K562 (cell line): ENCODE measurements at regions not wholly inside any gene's neighbourhood (a gene's known extent, or its start where the extent isn't known, plus 50 kb on each side); places are given as distances from the start of the nearest gene placed in this dataset.

Experiments used
- ATAC-seq: fragments of 200-7000 bp; cut with Tn5 transposase; 3 replicates; pipeline ENCODE4 v1.9.1; 2020; ENCODE audit warnings: moderate library complexity
- BruUV-seq: library from RNA; stranded (reverse); fragments of 400-500 nt; replicated peaks from 2 replicates; lab custom pipeline; 2021; lab: Mats Ljungman, UMichigan
- CTCF ChIA-PET: fragments of 300-600 bp; formaldehyde crosslinking; extraction: SDS; loops from one replicate; lab custom pipeline; 2021; ENCODE audit warnings: low intra/inter-chr PET ratio; lab: Yijun Ruan, JAX
- POLR2A ChIA-PET: fragments of 300-600, 350-650 bp; sonication (Branson Sonifier 250); formaldehyde crosslinking; extraction: SDS; loops from one replicate; lab custom pipeline; 2021; ENCODE audit warnings: antibody characterized with exemption, inconsistent platforms; lab: Yijun Ruan, JAX
- DNase-seq, 4 experiments: peaks; one replicate each; pipeline versions ENCODE4 v3.0.0 to v3.0.0-alpha.2; 2011 to 2018; ENCODE audit warnings: low spot score in 3 of 4, mixed read lengths in 3 of 4; ENCODE audit errors: extremely low read depth in 1 of 4
- FAIRE-seq: peaks from 2 replicates; lab custom pipeline; 2011; peaks lifted over from hg19 to GRCh38; lab: Jason Lieb, UNC
- H2AFZ ChIP-seq: 2 replicates; pipeline ENCODE4 v1.6.0; 2011; ENCODE audit warnings: low read depth, low read length, control low read depth, inconsistent platforms
- H3K27ac ChIP-seq: fragments of 200-600 bp; 3 replicates; pipeline ENCODE4 v1.8.0; 2011; ENCODE audit warnings: low read depth, mild to moderate bottlenecking, control low read depth, inconsistent platforms, low read length, moderate library complexity, mixed read lengths; ENCODE audit errors: extremely low read depth
- H3K27me3 ChIP-seq, 2 experiments: fragments of 300-600 bp in 1 of 2; 2 replicates in 1 of 2; 3 replicates in 1 of 2; pipeline versions ENCODE4 v1.6.0 to v1.8.0; 2011; ENCODE audit warnings: inconsistent platforms in 2 of 2, low read length in 2 of 2, mild to moderate bottlenecking in 1 of 2, mixed read lengths in 1 of 2, moderate library complexity in 1 of 2; ENCODE audit not compliant: control insufficient read depth in 2 of 2, insufficient read depth in 2 of 2
- H3K36me3 ChIP-seq: fragments of 300-600 bp; 3 replicates; pipeline ENCODE4 v1.8.0; 2011; ENCODE audit warnings: mild to moderate bottlenecking, low read length, inconsistent platforms; ENCODE audit not compliant: control insufficient read depth, insufficient read depth
- H3K4me1 ChIP-seq, 2 experiments: fragments of 200-600 bp in 1 of 2; replicated peaks in 1 of 2; 2 replicates in 1 of 2; 3 replicates in 1 of 2; pipeline versions ENCODE4 v1.5.1 to v1.8.0; 2011; ENCODE audit warnings: inconsistent platforms in 2 of 2, low read length in 2 of 2, mild to moderate bottlenecking in 1 of 2, mixed read lengths in 1 of 2, moderate library complexity in 1 of 2; ENCODE audit not compliant: control insufficient read depth in 2 of 2, insufficient read depth in 2 of 2
- H3K4me2 ChIP-seq: 2 replicates; pipeline ENCODE4 v1.6.1; 2011; ENCODE audit warnings: low read length, control low read depth, inconsistent platforms, mixed read lengths; ENCODE audit not compliant: insufficient read depth
- H3K4me3 ChIP-seq: fragments of 200-600 bp; sonication (generic), shearing (Covaris generic); 2 replicates; pipeline ENCODE4 v1.5.1; 2016; ENCODE audit warnings: control low read depth, inconsistent platforms
- H3K79me2 ChIP-seq: fragments of 200-600 bp; 3 replicates; pipeline ENCODE4 v1.8.0; 2011; ENCODE audit warnings: low read length, inconsistent platforms; ENCODE audit not compliant: control insufficient read depth, insufficient read depth
- H3K9ac ChIP-seq, 2 experiments: 2 replicates each; pipeline versions ENCODE4 v1.6.0 to v1.6.1; 2011; ENCODE audit warnings: low read depth in 2 of 2, low read length in 2 of 2, control low read depth in 1 of 2, inconsistent platforms in 1 of 2, mild to moderate bottlenecking in 1 of 2, mixed read lengths in 1 of 2; ENCODE audit not compliant: insufficient read depth in 1 of 2
- H3K9me1 ChIP-seq: one replicate; pipeline ENCODE4 v1.6.0; 2011; ENCODE audit warnings: inconsistent platforms, mild to moderate bottlenecking, low read length, moderate library complexity; ENCODE audit not compliant: control insufficient read depth, insufficient read depth
- H3K9me3 ChIP-seq: replicated peaks from 2 replicates; pipeline ENCODE4 v1.5.1; 2011; ENCODE audit warnings: low read depth, low read length, inconsistent platforms; ENCODE audit not compliant: control insufficient read depth, insufficient read depth
- H4K20me1 ChIP-seq: replicated peaks from 2 replicates; pipeline ENCODE4 v1.6.1; 2011; ENCODE audit warnings: low read length, inconsistent platforms, mixed read lengths; ENCODE audit not compliant: control insufficient read depth, insufficient read depth
- CBX2 ChIP-seq: fragments of 200-600 bp; sonication (generic); IDR thresholded peaks from one replicate; pipeline ENCODE4 v1.6.1; 2012; ENCODE audit warnings: mild to moderate bottlenecking, low read length, inconsistent platforms; ENCODE audit not compliant: insufficient read depth, poor library complexity, severe bottlenecking
- CREBBP ChIP-seq: IDR thresholded peaks from one replicate; pipeline ENCODE4 v1.6.1; 2012; ENCODE audit warnings: low read depth, mild to moderate bottlenecking, control low read depth, inconsistent platforms, low read length
- FOXJ3 ChIP-seq: sonication (generic); formaldehyde crosslinking; IDR thresholded peaks from 2 replicates; pipeline ENCODE4 v1.4.0; 2020; ENCODE audit warnings: mild to moderate bottlenecking, missing genetic modification reagents
- HDAC8 ChIP-seq: fragments of 450-650 bp; IDR thresholded peaks from 2 replicates; pipeline ENCODE4 v1.6.1; 2016; ENCODE audit warnings: mild to moderate bottlenecking, missing genetic modification characterization, moderate library complexity, missing compliant biosample characterization
- NFE2 ChIP-seq: IDR thresholded peaks from 2 replicates; pipeline ENCODE4 v1.6.1; 2014; ENCODE audit warnings: antibody characterized with exemption, low read depth
- PCBP2 ChIP-seq: fragments of 200-400 bp; formaldehyde crosslinking; IDR thresholded peaks from 2 replicates; pipeline ENCODE4 v1.6.1; 2018; ENCODE audit warnings: low read length, low read depth, mild to moderate bottlenecking, moderate library complexity; ENCODE audit not compliant: poor library complexity, severe bottlenecking
- RERE ChIP-seq: sonication (generic); formaldehyde crosslinking; IDR thresholded peaks from 2 replicates; pipeline ENCODE4 v1.8.0; 2023; ENCODE audit warnings: missing genetic modification reagents, mild to moderate bottlenecking, borderline replicate concordance
- SAFB ChIP-seq: fragments of 200-400 bp; formaldehyde crosslinking; IDR thresholded peaks from 2 replicates; pipeline ENCODE4 v1.6.1; 2017; ENCODE audit warnings: low read depth, low read length, borderline replicate concordance
- ZBTB8A ChIP-seq: fragments of 450-650 bp; IDR thresholded peaks from 2 replicates; pipeline ENCODE4 v1.6.1; 2018; ENCODE audit warnings: mild to moderate bottlenecking, moderate library complexity; ENCODE audit not compliant: partially characterized antibody
- ZNF644 ChIP-seq: fragments of 200-800 bp; sonication (Bioruptor generic); IDR thresholded peaks from 2 replicates; pipeline ENCODE4 v1.6.1; 2016; ENCODE audit warnings: low read depth, missing genetic modification characterization, missing compliant biosample characterization
- WGBS: fragments of 100-300 bp; shearing (Covaris generic); methylation state at CpG from one replicate; pipeline ENCODE4 v1.1.6; 2016; ENCODE audit warnings: low coverage, mixed read lengths; ENCODE audit not compliant: insufficient coverage; ENCODE audit errors: missing lambda C conversion rate; 5-methylcytosine and 5-hydroxymethylcytosine counted together
- in situ Hi-C: fragments of 300-500 bp; cut with MboI; formaldehyde crosslinking; loops from 4 replicates; pipeline ENCODE4 v1.15.0; 2018; ENCODE audit warnings: inconsistent platforms, mixed read lengths
- intact Hi-C: fragments of 100-400 bp; cut with micrococcal nuclease; formaldehyde crosslinking; loops from 2 replicates; pipeline ENCODE4 v1.14.2; 2022

- ChIA-PET CTCF (no interaction called here), POLR2A (no interaction called here)
- Histone ChIP-seq H3K4me3 (no peak overlapping the region), H3K27me3 (no peaks in the 10 kb centered on the region), H3K9me1 (no peaks in the 10 kb centered on the region), H3K9ac (no peak overlapping the region), H3K27ac (no peak overlapping the region), H3K79me2 (no peaks in the 10 kb centered on the region), H3K9me3 (no peaks in the 10 kb centered on the region), H4K20me1 (no peaks in the 10 kb centered on the region), H2AFZ (no peak overlapping the region), H3K36me3 (no peaks in the 10 kb centered on the region), H3K4me1 (no peaks in the 10 kb centered on the region), H3K4me2 (no peak overlapping the region)
- in situ Hi-C loops = no loop called here
- no peak for FAIRE-seq
- intact Hi-C loops = no loop called here
- 2% methylated on average over 3 of the region's 3 CpGs for WGBS
- DNase-seq = no peak
- ATAC-seq = no peak
- BruUV-seq = no TSS peak
- no peak for TF ChIP-seq HDAC8 (tag)
- no peak for TF ChIP-seq RERE
- no peak for TF ChIP-seq NFE2
- TF ChIP-seq PCBP2 = no peak
- no peak for TF ChIP-seq SAFB
- no peak for TF ChIP-seq FOXJ3
- TF ChIP-seq ZBTB8A = no peak
- no peak for TF ChIP-seq CREBBP
- no peak for TF ChIP-seq ZNF644 (tag)
- no peak for TF ChIP-seq CBX2
Measured at GRCh38 chrX:112473654-112474053, 206.1 kb downstream of the LHFPL1 start.
